22Rv1 (cell line): ENCODE measurements at regions not wholly inside any gene's neighbourhood (a gene's known extent, or its start where the extent isn't known, plus 50 kb on each side); places are given as distances from the start of the nearest gene placed in this dataset.

Experiments used
- ZFX ChIP-seq: fragments of 450-650 bp; IDR thresholded peaks from 2 replicates; pipeline ENCODE4 v1.6.1; 2017; ENCODE audit warnings: antibody characterized with exemption, borderline replicate concordance
- TF ChIP-seq, protein P1 (sequence below): fragments of 450-650 bp; IDR thresholded peaks from 2 replicates; pipeline ENCODE4 v1.5.1; 2017; ENCODE audit warnings: mild to moderate bottlenecking

DNA sequence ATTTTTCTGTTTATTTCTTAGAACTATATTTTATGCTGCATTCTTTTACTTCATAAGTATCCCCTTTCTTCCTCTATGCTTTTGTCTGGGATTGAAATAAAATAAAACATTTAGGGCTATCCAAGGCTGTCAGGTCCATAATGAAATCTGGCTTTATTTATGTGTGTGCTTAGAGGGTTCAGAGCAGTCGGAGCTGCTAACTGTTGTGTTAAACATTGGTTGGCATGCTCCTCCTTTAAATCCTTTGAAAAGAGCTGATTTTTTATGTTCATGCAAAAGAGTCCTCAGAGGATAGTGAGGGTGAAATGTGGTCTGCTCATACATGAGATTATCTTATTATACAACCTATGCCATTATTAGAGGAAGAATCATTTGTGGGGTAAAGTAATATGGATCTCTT is 322.3 kb upstream of the E2F7 start:
- TF ChIP-seq, protein P1, sequence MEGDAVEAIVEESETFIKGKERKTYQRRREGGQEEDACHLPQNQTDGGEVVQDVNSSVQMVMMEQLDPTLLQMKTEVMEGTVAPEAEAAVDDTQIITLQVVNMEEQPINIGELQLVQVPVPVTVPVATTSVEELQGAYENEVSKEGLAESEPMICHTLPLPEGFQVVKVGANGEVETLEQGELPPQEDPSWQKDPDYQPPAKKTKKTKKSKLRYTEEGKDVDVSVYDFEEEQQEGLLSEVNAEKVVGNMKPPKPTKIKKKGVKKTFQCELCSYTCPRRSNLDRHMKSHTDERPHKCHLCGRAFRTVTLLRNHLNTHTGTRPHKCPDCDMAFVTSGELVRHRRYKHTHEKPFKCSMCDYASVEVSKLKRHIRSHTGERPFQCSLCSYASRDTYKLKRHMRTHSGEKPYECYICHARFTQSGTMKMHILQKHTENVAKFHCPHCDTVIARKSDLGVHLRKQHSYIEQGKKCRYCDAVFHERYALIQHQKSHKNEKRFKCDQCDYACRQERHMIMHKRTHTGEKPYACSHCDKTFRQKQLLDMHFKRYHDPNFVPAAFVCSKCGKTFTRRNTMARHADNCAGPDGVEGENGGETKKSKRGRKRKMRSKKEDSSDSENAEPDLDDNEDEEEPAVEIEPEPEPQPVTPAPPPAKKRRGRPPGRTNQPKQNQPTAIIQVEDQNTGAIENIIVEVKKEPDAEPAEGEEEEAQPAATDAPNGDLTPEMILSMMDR, result no peak
- no peak for TF ChIP-seq ZFX
